GM18519 (cell line): ENCODE measurements at regions not wholly inside any gene's neighbourhood (a gene's known extent, or its start where the extent isn't known, plus 50 kb on each side); places are given as distances from the start of the nearest gene placed in this dataset.
"Not testable (repeated sequence)": the region's sequence is repeated elsewhere in the genome, so short reads cannot be mapped to it uniquely, and the experiment has no call there.

Experiments used
- ATAC-seq: cut with Tn5 transposase; IDR thresholded peaks from one replicate; pipeline ENCODE4 v1.9.1; 2021; ENCODE audit warnings: mild to moderate bottlenecking, moderate library complexity; ENCODE audit not compliant: unreplicated experiment, low FRiP score

- ATAC-seq, result no peak
Observed at GRCh38 chr12:83537428-83538053, 850.8 kb downstream of the TMTC2 start.

GRCh38 chr12:83536496-83536895 lies 849.8 kb downstream of the TMTC2 start:
- no peak for ATAC-seq

- no peak for ATAC-seq
Observed at GRCh38 chr12:83528571-83528970, 841.9 kb downstream of the TMTC2 start.

- no peak for ATAC-seq
Observed at GRCh38 chr12:83527810-83528209, 841.1 kb downstream of the TMTC2 start.

- ATAC-seq, result no peak
Observed at GRCh38 chr12:83515306-83516026, 828.8 kb downstream of the TMTC2 start.

GRCh38 chr12:83514372-83514771 lies 827.7 kb downstream of the TMTC2 start:
- no peak for ATAC-seq

GRCh38 chr12:83506841-83507240 lies 820.1 kb downstream of the TMTC2 start:
- ATAC-seq, result no peak

GRCh38 chr12:83505586-83505985 lies 818.9 kb downstream of the TMTC2 start:
- no peak for ATAC-seq

GRCh38 chr12:83499894-83500293 lies 813.2 kb downstream of the TMTC2 start:
- not testable (repeated sequence) for ATAC-seq

GRCh38 chr12:83477696-83478095 lies 791.0 kb downstream of the TMTC2 start:
- no peak for ATAC-seq

GRCh38 chr12:83476695-83477690 lies 790.3 kb downstream of the TMTC2 start:
- ATAC-seq, result no peak

- ATAC-seq, result no peak
Observed at GRCh38 chr12:83476006-83476405, 789.3 kb downstream of the TMTC2 start.

GRCh38 chr12:83474369-83474768 lies 787.7 kb downstream of the TMTC2 start:
- ATAC-seq, result no peak

- ATAC-seq, result no peak
Observed at GRCh38 chr12:83473408-83474095, 786.8 kb downstream of the TMTC2 start.

- ATAC-seq, result no peak
Observed at GRCh38 chr12:83472772-83473171, 786.1 kb downstream of the TMTC2 start.

GRCh38 chr12:83472350-83472749 lies 785.6 kb downstream of the TMTC2 start:
- no peak for ATAC-seq

GRCh38 chr12:83471341-83471740 lies 784.6 kb downstream of the TMTC2 start:
- no peak for ATAC-seq

- no peak for ATAC-seq
Observed at GRCh38 chr12:83470749-83471148, 784.0 kb downstream of the TMTC2 start.

GRCh38 chr12:83468988-83469908 lies 782.5 kb downstream of the TMTC2 start:
- no peak for ATAC-seq
